ENCODE measurements at regions not wholly inside any gene's neighbourhood (a gene's known extent, or its start where the extent isn't known, plus 50 kb on each side); places are given as distances from the start of the nearest gene placed in this dataset.
A peak's percentile ranks its signal among the peaks of the same experiment; 100 is the strongest.

DNA sequence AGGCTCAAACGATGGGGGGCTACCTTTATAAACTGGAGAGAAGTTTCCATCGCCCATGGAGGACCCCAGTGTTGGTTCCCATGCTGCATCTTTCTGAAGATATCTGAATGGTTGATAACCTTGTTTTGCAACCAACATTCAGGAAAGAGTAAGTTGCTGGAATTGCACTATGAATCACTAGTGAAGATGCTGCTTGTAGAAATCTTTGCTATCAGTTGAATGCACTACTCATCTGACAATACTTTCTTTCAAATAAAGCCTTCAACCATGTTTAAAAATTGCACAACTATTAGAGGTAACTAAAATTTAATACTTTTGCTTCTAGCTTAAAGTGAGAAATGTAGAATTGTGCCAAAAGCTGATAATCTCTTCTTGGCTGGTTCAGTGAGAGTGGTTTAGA, 86.8 kb upstream of the HIVEP3 start:
- H3K4me3 ChIP-seq (ENCODE audit: low read length) = no peak overlapping the region
- H3K9me3 ChIP-seq (ENCODE audit: low read length) = no peaks in the 10 kb centered on the region
- H3K4me2 ChIP-seq (ENCODE audit: low read depth, low read length, poor library complexity, severe bottlenecking) = no peak overlapping the region
- H3K36me3 ChIP-seq (ENCODE audit: insufficient read depth, low read length) = no peaks in the 10 kb centered on the region
- H3K27ac ChIP-seq (ENCODE audit: low read length) = no peak overlapping the region
- no peaks in the 10 kb centered on the region for H4K20me1 ChIP-seq (ENCODE audit: insufficient read depth, low read depth, low read length)
- H3K9ac ChIP-seq (ENCODE audit: low read length) = no peak overlapping the region
- DNase-seq = no peak
- no peaks in the 10 kb centered on the region for H3K79me2 ChIP-seq (ENCODE audit: low read length)
- H3K27me3 ChIP-seq (ENCODE audit: low read length) = no peaks in the 10 kb centered on the region
- peaks cover 16% of the 10 kb centered on the region for H3K4me1 ChIP-seq (ENCODE audit: low read length)
- H3K9me2 ChIP-seq (replicated peaks; ENCODE audit: insufficient read depth, low read length) = no peaks in the 10 kb centered on the region
- no peak overlapping the region for H2AFZ ChIP-seq (ENCODE audit: low read length)

DNA sequence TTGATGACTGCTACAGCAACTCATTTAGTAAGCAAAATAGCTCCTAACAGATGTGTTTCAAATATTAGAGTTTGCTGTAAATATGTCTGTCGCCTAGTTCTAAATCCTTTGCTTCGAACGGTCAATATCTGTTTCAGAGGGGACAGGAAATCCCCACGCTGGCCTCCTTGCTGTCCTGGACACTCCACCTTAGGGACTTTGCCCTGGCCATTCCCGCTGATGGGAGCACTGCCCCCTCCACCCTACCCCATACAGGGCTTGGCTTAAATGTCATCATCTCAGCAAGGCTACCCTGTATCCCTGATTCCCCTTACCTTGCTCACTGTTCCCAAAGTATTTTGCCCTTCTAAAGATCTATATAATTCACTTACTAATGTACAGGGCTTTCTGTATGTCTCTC, 86.1 kb upstream of the HIVEP3 start:
- Histone ChIP-seq H3K4me3 (ENCODE audit: low read length) (no peak overlapping the region), H4K20me1 (ENCODE audit: insufficient read depth, low read depth, low read length) (no peaks in the 10 kb centered on the region), H3K79me2 (ENCODE audit: low read length) (no peaks in the 10 kb centered on the region), H2AFZ (ENCODE audit: low read length) (no peak overlapping the region), H3K9me3 (ENCODE audit: low read length) (no peaks in the 10 kb centered on the region), H3K36me3 (ENCODE audit: insufficient read depth, low read length) (no peaks in the 10 kb centered on the region), H3K4me2 (ENCODE audit: low read depth, low read length, poor library complexity, severe bottlenecking) (no peak overlapping the region), H3K27me3 (ENCODE audit: low read length) (no peaks in the 10 kb centered on the region), H3K9ac (ENCODE audit: low read length) (no peak overlapping the region), H3K9me2 (replicated peaks; ENCODE audit: insufficient read depth, low read length) (no peaks in the 10 kb centered on the region), H3K4me1 (ENCODE audit: low read length) (peaks cover 16% of the 10 kb centered on the region), H3K27ac (ENCODE audit: low read length) (no peak overlapping the region)
- no peak for DNase-seq

DNA sequence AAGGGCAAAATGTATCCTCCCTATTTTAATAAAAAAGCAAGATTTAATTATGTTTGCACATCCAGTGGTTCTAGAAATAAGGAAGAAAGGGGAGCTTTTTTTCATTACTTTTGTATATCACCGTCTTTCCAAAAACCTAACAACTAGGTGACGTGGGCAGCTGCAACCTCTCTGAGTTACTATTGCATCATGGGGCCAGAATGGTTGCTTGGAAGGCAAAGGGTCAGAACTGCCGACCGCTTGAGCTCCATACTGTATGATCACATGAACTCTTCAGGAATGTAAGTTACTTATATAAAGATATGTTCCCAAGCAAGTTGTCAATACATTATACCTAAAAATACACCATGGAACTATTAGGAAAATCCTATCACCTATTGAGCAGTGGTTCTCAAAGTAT, 85.6 kb upstream of the HIVEP3 start:
- Histone ChIP-seq H3K9me2 (replicated peaks; ENCODE audit: insufficient read depth, low read length) (no peaks in the 10 kb centered on the region), H3K9ac (ENCODE audit: low read length) (no peak overlapping the region)

DNA sequence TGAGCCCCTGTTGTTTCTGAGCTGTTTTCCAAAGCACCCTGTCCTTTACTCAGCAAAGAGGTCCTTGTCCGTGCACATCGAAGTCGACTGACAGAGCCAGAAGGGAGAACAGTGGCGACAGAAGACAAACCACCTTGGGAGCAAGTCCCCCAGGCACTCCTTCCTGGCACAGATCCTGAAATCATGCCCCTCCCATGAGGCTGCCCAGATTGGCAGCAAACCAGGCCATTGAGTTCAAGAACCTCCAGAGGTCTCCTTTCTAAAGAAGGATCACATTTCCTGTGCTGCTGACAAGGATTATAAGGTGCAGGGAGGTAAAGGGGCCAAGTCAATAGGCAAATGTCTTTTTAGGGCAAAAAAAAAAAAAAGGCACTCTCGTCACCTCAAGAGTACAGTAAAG, 84.7 kb upstream of the HIVEP3 start:
- Histone ChIP-seq H3K9me3 (ENCODE audit: low read length) (no peaks in the 10 kb centered on the region), H4K20me1 (ENCODE audit: insufficient read depth, low read depth, low read length) (no peaks in the 10 kb centered on the region), H3K9ac (ENCODE audit: low read length) (no peak overlapping the region), H3K36me3 (ENCODE audit: insufficient read depth, low read length) (no peaks in the 10 kb centered on the region), H3K9me2 (replicated peaks; ENCODE audit: insufficient read depth, low read length) (no peaks in the 10 kb centered on the region), H3K4me1 (ENCODE audit: low read length) (peaks cover 16% of the 10 kb centered on the region), H3K79me2 (ENCODE audit: low read length) (no peaks in the 10 kb centered on the region), H3K4me3 (ENCODE audit: low read length) (no peak overlapping the region), H3K27ac (ENCODE audit: low read length) (no peak overlapping the region), H3K4me2 (ENCODE audit: low read depth, low read length, poor library complexity, severe bottlenecking) (peak overlapping the region; percentile 42), H2AFZ (ENCODE audit: low read length) (no peak overlapping the region), H3K27me3 (ENCODE audit: low read length) (no peaks in the 10 kb centered on the region)
- no peak for DNase-seq

More for the DNA sequence above, 85.6 kb upstream of the HIVEP3 start:
- H3K36me3 ChIP-seq (ENCODE audit: insufficient read depth, low read length) = no peaks in the 10 kb centered on the region
- peaks cover 16% of the 10 kb centered on the region for H3K4me1 ChIP-seq (ENCODE audit: low read length)
- no peak overlapping the region for H3K27ac ChIP-seq (ENCODE audit: low read length)
- no peaks in the 10 kb centered on the region for H3K27me3 ChIP-seq (ENCODE audit: low read length)
- H3K9me3 ChIP-seq (ENCODE audit: low read length) = no peaks in the 10 kb centered on the region
- no peaks in the 10 kb centered on the region for H3K79me2 ChIP-seq (ENCODE audit: low read length)
- H3K4me3 ChIP-seq (ENCODE audit: low read length) = no peak overlapping the region
- H4K20me1 ChIP-seq (ENCODE audit: insufficient read depth, low read depth, low read length) = no peaks in the 10 kb centered on the region
- no peak overlapping the region for H3K4me2 ChIP-seq (ENCODE audit: low read depth, low read length, poor library complexity, severe bottlenecking)
- H2AFZ ChIP-seq (ENCODE audit: low read length) = no peak overlapping the region
- no peak for DNase-seq

DNA sequence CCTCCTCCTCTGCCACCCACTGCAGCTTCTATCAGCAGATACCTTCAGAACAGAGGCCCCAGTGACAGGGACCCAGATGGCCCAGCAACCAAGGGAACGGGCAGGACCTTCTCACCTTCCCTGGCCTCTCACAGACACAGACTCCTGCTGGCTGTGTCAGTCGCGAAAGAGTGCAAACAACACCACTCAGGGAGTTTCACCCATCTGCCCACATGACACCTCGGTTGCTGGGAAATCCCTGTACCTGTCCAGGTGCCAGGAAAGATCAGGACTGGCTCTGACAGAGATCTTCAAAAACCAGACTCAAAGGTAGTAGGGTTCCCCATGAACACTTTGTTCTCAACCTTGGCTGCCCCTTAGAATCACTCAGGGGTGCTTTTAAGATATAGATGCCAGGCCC, 83.5 kb upstream of the HIVEP3 start:
- H3K27ac ChIP-seq (ENCODE audit: low read length) = no peak overlapping the region
- H3K9me2 ChIP-seq (replicated peaks; ENCODE audit: insufficient read depth, low read length) = no peaks in the 10 kb centered on the region
- no peaks in the 10 kb centered on the region for H3K9me3 ChIP-seq (ENCODE audit: low read length)
- H3K4me3 ChIP-seq (ENCODE audit: low read length) = no peak overlapping the region
- DNase-seq = no peak
- no peaks in the 10 kb centered on the region for H3K36me3 ChIP-seq (ENCODE audit: insufficient read depth, low read length)
- H3K9ac ChIP-seq (ENCODE audit: low read length) = no peak overlapping the region
- H2AFZ ChIP-seq (ENCODE audit: low read length) = no peak overlapping the region
- H4K20me1 ChIP-seq (ENCODE audit: insufficient read depth, low read depth, low read length) = no peaks in the 10 kb centered on the region
- H3K27me3 ChIP-seq (ENCODE audit: low read length) = no peaks in the 10 kb centered on the region
- H3K4me1 ChIP-seq (ENCODE audit: low read length) = peaks cover 16% of the 10 kb centered on the region
- H3K79me2 ChIP-seq (ENCODE audit: low read length) = no peaks in the 10 kb centered on the region
- no peak overlapping the region for H3K4me2 ChIP-seq (ENCODE audit: low read depth, low read length, poor library complexity, severe bottlenecking)

DNA sequence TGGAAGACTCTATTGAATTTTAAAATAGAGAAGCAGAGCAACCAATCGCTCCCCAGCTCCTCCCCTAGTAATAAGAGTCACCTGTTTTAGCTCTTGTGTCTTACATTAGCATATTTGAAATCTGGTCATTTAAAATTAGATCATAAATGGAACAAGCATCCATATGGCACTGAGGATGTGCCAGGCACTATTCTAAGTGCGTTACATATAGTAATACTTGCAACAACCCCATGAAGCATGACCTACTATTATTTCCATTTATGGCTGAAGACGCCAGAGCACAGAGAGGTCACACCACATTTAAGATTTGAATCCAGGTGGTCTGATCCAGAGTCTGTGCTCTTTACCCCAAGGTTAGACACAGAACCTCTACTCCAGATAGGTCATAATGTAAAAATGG, 82.0 kb upstream of the HIVEP3 start:
- Histone ChIP-seq H3K27ac (ENCODE audit: low read length) (no peak overlapping the region), H3K4me2 (ENCODE audit: low read depth, low read length, poor library complexity, severe bottlenecking) (no peak overlapping the region), H3K9me3 (ENCODE audit: low read length) (no peaks in the 10 kb centered on the region), H3K4me1 (ENCODE audit: low read length) (peaks cover 16% of the 10 kb centered on the region), H3K27me3 (ENCODE audit: low read length) (no peaks in the 10 kb centered on the region), H3K4me3 (ENCODE audit: low read length) (no peak overlapping the region), H3K79me2 (ENCODE audit: low read length) (no peaks in the 10 kb centered on the region), H3K9me2 (replicated peaks; ENCODE audit: insufficient read depth, low read length) (no peaks in the 10 kb centered on the region), H3K36me3 (ENCODE audit: insufficient read depth, low read length) (no peaks in the 10 kb centered on the region), H3K9ac (ENCODE audit: low read length) (no peak overlapping the region), H4K20me1 (ENCODE audit: insufficient read depth, low read depth, low read length) (no peaks in the 10 kb centered on the region), H2AFZ (ENCODE audit: low read length) (no peak overlapping the region)
- no peak for DNase-seq

DNA sequence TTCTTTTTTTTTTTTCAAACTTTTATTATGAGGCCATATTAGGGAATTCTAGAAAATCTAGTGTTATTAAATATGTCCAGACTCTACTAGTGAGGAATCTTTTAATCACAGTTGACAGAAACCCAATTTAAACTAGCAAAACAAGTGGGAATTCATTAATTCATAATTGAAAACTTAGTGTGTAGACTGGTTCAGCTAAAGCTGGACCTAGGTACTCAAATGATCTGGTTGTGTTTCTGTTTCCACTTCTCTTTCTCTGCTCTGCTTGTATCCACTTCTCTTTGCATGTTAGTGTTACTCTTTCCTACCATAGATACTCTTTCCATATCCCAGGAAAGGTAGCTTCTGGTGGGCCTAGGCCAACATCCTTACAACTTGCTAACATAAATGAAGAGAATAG, 81.2 kb upstream of the HIVEP3 start:
- Histone ChIP-seq H3K9ac (ENCODE audit: low read length) (no peak overlapping the region), H3K4me2 (ENCODE audit: low read depth, low read length, poor library complexity, severe bottlenecking) (no peak overlapping the region), H3K36me3 (ENCODE audit: insufficient read depth, low read length) (no peaks in the 10 kb centered on the region), H4K20me1 (ENCODE audit: insufficient read depth, low read depth, low read length) (no peaks in the 10 kb centered on the region), H3K79me2 (ENCODE audit: low read length) (no peaks in the 10 kb centered on the region), H3K27me3 (ENCODE audit: low read length) (no peaks in the 10 kb centered on the region), H3K4me3 (ENCODE audit: low read length) (no peak overlapping the region), H3K27ac (ENCODE audit: low read length) (no peak overlapping the region), H3K9me2 (replicated peaks; ENCODE audit: insufficient read depth, low read length) (no peaks in the 10 kb centered on the region), H3K9me3 (ENCODE audit: low read length) (no peaks in the 10 kb centered on the region), H2AFZ (ENCODE audit: low read length) (no peak overlapping the region), H3K4me1 (ENCODE audit: low read length) (peaks cover 16% of the 10 kb centered on the region)
- DNase-seq = no peak

DNA sequence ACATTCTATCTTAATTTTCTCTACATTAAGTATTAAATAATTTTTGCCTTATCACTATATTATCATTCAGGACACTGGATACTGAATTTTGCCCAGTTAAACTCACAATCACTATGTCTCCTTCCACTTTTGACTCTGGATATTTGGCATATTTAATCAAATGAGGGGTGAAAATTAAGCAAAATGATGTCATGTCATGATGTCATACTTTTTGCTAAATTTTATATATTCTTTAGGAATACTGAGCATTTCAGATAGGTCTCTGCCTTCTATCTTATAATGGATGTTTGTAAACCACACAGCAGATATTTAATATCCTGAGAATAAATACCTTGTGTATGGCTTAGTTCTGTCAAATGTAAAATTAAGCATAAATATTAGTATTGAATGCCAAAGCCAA, 79.5 kb upstream of the HIVEP3 start:
- Histone ChIP-seq H3K36me3 (ENCODE audit: insufficient read depth, low read length) (no peaks in the 10 kb centered on the region), H3K4me2 (ENCODE audit: low read depth, low read length, poor library complexity, severe bottlenecking) (no peak overlapping the region), H2AFZ (ENCODE audit: low read length) (no peak overlapping the region), H3K27me3 (ENCODE audit: low read length) (no peaks in the 10 kb centered on the region), H3K79me2 (ENCODE audit: low read length) (no peaks in the 10 kb centered on the region), H3K27ac (ENCODE audit: low read length) (no peak overlapping the region), H3K4me1 (ENCODE audit: low read length) (peaks cover 2% of the 10 kb centered on the region), H3K9ac (ENCODE audit: low read length) (no peak overlapping the region), H4K20me1 (ENCODE audit: insufficient read depth, low read depth, low read length) (no peaks in the 10 kb centered on the region), H3K9me2 (replicated peaks; ENCODE audit: insufficient read depth, low read length) (no peaks in the 10 kb centered on the region), H3K9me3 (ENCODE audit: low read length) (no peaks in the 10 kb centered on the region), H3K4me3 (ENCODE audit: low read length) (no peak overlapping the region)
- DNase-seq = no peak

DNA sequence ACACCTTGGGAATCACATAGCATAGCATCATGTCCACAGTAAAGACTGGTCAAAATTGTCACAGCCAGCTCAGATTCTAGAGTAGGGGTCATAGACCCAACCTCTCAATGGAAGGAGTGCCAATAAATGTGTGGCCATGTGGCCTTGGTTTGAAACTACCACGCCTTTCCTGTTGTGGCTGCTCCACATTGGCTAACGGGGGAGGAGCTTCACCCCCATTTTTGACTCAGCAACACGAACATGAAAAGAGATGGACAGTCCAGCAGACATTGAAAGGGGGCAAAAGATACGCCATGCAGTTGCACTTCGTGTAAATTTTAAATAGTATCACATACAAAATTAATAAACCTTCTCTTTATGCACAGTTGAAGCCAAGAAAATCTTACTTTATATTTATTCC, 78.4 kb upstream of the HIVEP3 start:
- Histone ChIP-seq H3K4me2 (ENCODE audit: low read depth, low read length, poor library complexity, severe bottlenecking) (no peak overlapping the region), H3K4me3 (ENCODE audit: low read length) (no peak overlapping the region), H3K9ac (ENCODE audit: low read length) (no peak overlapping the region), H3K27me3 (ENCODE audit: low read length) (no peaks in the 10 kb centered on the region), H3K36me3 (ENCODE audit: insufficient read depth, low read length) (no peaks in the 10 kb centered on the region), H3K9me2 (replicated peaks; ENCODE audit: insufficient read depth, low read length) (no peaks in the 10 kb centered on the region), H3K4me1 (ENCODE audit: low read length) (no peaks in the 10 kb centered on the region), H4K20me1 (ENCODE audit: insufficient read depth, low read depth, low read length) (no peaks in the 10 kb centered on the region), H2AFZ (ENCODE audit: low read length) (no peak overlapping the region), H3K9me3 (ENCODE audit: low read length) (no peaks in the 10 kb centered on the region), H3K79me2 (ENCODE audit: low read length) (no peaks in the 10 kb centered on the region), H3K27ac (ENCODE audit: low read length) (no peak overlapping the region)
- no peak for DNase-seq

Data from Karpas-422 (cell line).